Activated CD8-positive, alpha-beta T cell treated with anti-CD3 and anti-CD28 coated beads for 36 hours (primary cell): ENCODE measurements at regions not wholly inside any gene's neighbourhood (a gene's known extent, or its start where the extent isn't known, plus 50 kb on each side); places are given as distances from the start of the nearest gene placed in this dataset.

Experiments used
- ATAC-seq: fragments of 200-7000 bp; cut with Tn5 transposase; one replicate; pipeline ENCODE4 v1.10.0; 2021; ENCODE audit warnings: mild to moderate bottlenecking, moderate library complexity
- CTCF ChIA-PET: fragments of 350-600 bp; sonication (Branson Sonifier 250); formaldehyde crosslinking; loops from one replicate; lab custom pipeline; 2021; ENCODE audit warnings: antibody characterized with exemption; lab: Charles Lee
- POLR2A ChIA-PET: fragments of 350-600 bp; sonication (Branson Sonifier 250); formaldehyde crosslinking; loops from one replicate; lab custom pipeline; 2021; ENCODE audit warnings: antibody characterized with exemption; lab: Charles Lee
- DNase-seq: peaks from one replicate; pipeline ENCODE4 v3.0.0-alpha.2; 2020
- H3K27ac Mint-ChIP-seq: one replicate; pipeline ENCODE4 v1.8.0; 2021; ENCODE audit warnings: mild to moderate bottlenecking, mixed read lengths
- H3K27me3 Mint-ChIP-seq: one replicate; pipeline ENCODE4 v1.8.0; 2021; ENCODE audit warnings: mixed read lengths
- H3K36me3 Mint-ChIP-seq: one replicate; pipeline ENCODE4 v1.8.0; 2021; ENCODE audit warnings: low read depth, mixed read lengths
- H3K4me1 Mint-ChIP-seq: one replicate; pipeline ENCODE4 v1.8.0; 2021; ENCODE audit warnings: low read depth, mixed read lengths
- H3K4me3 Mint-ChIP-seq: one replicate; pipeline ENCODE4 v1.8.0; 2021; ENCODE audit warnings: mild to moderate bottlenecking, moderate library complexity, mixed read lengths
- H3K9me3 Mint-ChIP-seq: one replicate; pipeline ENCODE4 v1.8.0; 2021; ENCODE audit warnings: mixed read lengths
- intact Hi-C: fragments of 100-400 bp; cut with micrococcal nuclease; formaldehyde crosslinking; loops from one replicate; pipeline ENCODE4 v1.10.0; 2022
- TF ChIP-seq, protein P1 (sequence below): fragments of 200-600 bp; IDR thresholded peaks from one replicate; pipeline ENCODE4 v1.8.0; 2022; ENCODE audit warnings: antibody characterized with exemption, mild to moderate bottlenecking

DNA sequence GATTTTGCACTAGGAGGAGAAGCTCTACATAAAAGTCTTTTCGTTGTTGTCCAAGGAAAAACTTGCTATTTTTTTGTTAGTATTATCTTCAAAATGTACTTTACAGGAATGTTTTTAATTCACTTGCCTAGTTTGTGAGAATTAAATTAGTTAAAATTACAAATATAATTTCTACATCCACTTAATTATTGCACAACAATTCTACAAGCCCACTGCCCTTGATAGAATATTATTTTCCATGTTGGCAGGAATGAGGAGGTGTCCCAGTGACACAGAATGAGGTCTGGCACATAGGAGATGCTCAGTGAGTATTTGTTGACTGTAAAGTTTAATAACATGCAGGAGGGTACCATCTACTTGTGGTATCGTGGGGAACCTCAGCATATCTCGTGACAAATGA lies 255.4 kb downstream of the SDHAF3 start:
- CTCF ChIA-PET, result no interaction called here
- H3K4me3 Mint-ChIP-seq, result no peak overlapping the region
- H3K27ac Mint-ChIP-seq, result no peak overlapping the region
- DNase-seq (no peak), ATAC-seq (no peak)
- no peaks in the 10 kb centered on the region for H3K36me3 Mint-ChIP-seq
- no peaks in the 10 kb centered on the region for H3K27me3 Mint-ChIP-seq
- POLR2A ChIA-PET, result no interaction called here
- H3K4me1 Mint-ChIP-seq, result no peaks in the 10 kb centered on the region
- intact Hi-C loops, result no loop called here
- H3K9me3 Mint-ChIP-seq, result peaks cover 3% of the 10 kb centered on the region
- TF ChIP-seq, protein P1, sequence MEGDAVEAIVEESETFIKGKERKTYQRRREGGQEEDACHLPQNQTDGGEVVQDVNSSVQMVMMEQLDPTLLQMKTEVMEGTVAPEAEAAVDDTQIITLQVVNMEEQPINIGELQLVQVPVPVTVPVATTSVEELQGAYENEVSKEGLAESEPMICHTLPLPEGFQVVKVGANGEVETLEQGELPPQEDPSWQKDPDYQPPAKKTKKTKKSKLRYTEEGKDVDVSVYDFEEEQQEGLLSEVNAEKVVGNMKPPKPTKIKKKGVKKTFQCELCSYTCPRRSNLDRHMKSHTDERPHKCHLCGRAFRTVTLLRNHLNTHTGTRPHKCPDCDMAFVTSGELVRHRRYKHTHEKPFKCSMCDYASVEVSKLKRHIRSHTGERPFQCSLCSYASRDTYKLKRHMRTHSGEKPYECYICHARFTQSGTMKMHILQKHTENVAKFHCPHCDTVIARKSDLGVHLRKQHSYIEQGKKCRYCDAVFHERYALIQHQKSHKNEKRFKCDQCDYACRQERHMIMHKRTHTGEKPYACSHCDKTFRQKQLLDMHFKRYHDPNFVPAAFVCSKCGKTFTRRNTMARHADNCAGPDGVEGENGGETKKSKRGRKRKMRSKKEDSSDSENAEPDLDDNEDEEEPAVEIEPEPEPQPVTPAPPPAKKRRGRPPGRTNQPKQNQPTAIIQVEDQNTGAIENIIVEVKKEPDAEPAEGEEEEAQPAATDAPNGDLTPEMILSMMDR, result no peak

DNA sequence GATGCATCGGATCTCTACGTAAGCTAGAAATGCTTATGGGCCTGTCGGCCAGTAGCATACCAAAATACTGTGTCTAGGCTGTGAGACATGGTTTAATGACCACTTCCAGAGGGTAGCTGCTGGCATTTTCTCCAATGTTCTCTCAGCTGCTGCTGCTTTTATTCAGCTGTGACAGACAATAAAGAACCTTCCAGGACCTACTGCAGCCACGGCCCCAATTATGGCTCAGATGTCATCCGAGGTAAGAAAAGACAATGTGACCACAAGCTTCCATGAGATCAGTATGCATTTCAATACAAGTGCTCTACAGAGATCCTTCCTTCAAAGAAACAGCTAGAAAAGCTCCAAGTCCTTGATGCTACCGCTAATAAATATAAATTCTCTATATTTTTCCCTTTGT lies 256.2 kb downstream of the SDHAF3 start:
- Mint-ChIP-seq H3K4me1 (no peaks in the 10 kb centered on the region), H3K9me3 (peaks cover 1% of the 10 kb centered on the region), H3K27me3 (no peaks in the 10 kb centered on the region), H3K4me3 (no peak overlapping the region), H3K36me3 (no peaks in the 10 kb centered on the region), H3K27ac (no peak overlapping the region)
- TF ChIP-seq, protein P1, result no peak
- CTCF ChIA-PET, result no interaction called here
- ATAC-seq (no peak), DNase-seq (no peak)
- intact Hi-C loops, result no loop called here
- POLR2A ChIA-PET, result no interaction called here

DNA sequence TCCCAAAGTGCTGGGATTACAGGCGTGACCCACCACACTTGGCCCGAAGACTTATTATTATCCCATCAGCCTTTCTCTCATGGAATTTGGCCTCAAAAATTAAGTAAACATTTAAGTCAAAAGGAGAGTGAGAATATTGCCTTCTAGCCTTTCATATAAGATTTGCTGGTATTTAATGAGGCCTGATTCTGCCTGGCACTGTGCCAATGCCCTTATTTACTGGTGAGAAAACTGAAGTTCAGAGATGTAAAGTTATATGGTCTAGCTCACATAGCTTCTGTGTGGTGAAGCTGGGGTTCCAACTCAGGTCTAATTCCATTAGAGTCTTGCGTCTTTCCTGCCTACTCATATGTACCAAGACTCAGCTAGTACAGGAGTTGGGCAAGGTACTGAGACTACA lies 260.2 kb downstream of the SDHAF3 start:
- CTCF ChIA-PET, result no interaction called here
- no peaks in the 10 kb centered on the region for H3K27me3 Mint-ChIP-seq
- no peaks in the 10 kb centered on the region for H3K36me3 Mint-ChIP-seq
- no peaks in the 10 kb centered on the region for H3K9me3 Mint-ChIP-seq
- POLR2A ChIA-PET, result no interaction called here
- intact Hi-C loops, result no loop called here
- H3K4me1 Mint-ChIP-seq, result no peaks in the 10 kb centered on the region
- ATAC-seq, result no peak
- no peak overlapping the region for H3K4me3 Mint-ChIP-seq
- no peak overlapping the region for H3K27ac Mint-ChIP-seq
- TF ChIP-seq, protein P1, result no peak
- no peak for DNase-seq

DNA sequence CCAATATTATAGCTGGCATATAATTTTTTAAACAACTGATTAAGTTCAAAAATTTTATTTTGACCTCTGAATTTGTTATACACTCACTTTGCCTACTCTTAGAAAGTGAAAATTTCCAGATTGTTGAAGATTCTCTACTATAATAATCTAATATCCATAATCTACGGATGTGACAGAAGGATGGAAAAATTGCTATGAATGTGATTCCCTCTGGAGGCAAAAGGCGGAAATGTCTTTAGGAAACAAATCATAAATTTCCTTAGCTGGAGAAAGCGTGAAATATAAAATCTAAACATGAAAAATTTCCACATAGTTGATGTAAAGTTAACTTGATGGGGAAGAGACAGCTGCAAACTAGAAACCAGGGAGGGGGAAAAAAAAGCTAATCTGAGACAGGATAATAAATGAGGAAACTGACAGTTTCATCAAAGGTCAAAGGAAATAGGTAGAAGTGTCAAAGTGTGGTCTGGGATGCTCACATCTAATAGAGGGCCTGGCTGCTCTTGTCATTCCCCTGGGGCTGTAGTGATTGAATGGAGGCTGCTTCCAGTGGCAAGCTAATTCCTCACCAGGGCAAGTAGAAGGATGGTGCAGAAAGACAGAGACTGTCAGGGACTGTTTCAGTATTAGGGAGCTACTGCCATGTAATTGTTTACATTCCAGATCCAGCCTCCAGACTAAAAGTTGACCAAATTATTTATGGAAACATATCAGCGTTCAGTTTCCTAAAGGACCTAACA lies 264.5 kb downstream of the SDHAF3 start:
- ChIA-PET CTCF (no interaction called here), POLR2A (no interaction called here)
- DNase-seq (no peak), ATAC-seq (no peak)
- H3K4me3 Mint-ChIP-seq, result no peak overlapping the region
- TF ChIP-seq, protein P1, result no peak
- intact Hi-C loops, result no loop called here
- no peak overlapping the region for H3K27ac Mint-ChIP-seq
- H3K4me1 Mint-ChIP-seq, result no peaks in the 10 kb centered on the region
- H3K9me3 Mint-ChIP-seq, result no peaks in the 10 kb centered on the region
- H3K36me3 Mint-ChIP-seq, result no peaks in the 10 kb centered on the region
- H3K27me3 Mint-ChIP-seq, result no peaks in the 10 kb centered on the region

DNA sequence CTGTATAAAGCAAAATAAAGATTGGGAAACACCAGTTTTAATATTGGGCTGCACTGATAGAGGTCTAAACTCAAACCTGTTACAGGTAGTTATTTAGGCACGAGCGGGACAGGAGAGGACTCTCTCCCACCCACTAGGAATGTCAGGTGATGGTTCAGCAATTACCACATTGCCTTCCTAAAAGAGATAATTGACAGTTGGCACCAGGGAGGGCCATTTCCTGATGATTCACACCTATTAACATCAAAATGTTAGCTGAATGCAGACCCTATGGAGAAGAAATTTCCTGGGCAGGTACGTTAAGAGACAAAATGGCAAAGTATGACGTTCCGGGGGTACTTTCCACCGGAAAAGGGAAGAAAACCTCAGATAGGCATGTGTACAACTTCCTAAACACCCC lies 272.6 kb downstream of the SDHAF3 start:
- no peak for ATAC-seq
- intact Hi-C loops, result no loop called here
- H3K27ac Mint-ChIP-seq, result no peak overlapping the region
- H3K27me3 Mint-ChIP-seq, result no peaks in the 10 kb centered on the region
- TF ChIP-seq, protein P1, result no peak
- H3K36me3 Mint-ChIP-seq, result no peaks in the 10 kb centered on the region
- no peak for DNase-seq
- no peaks in the 10 kb centered on the region for H3K4me1 Mint-ChIP-seq
- no peaks in the 10 kb centered on the region for H3K9me3 Mint-ChIP-seq
- H3K4me3 Mint-ChIP-seq, result no peak overlapping the region
- ChIA-PET CTCF (no interaction called here), POLR2A (no interaction called here)
